Daoy (cell line): ENCODE measurements at regions not wholly inside any gene's neighbourhood (a gene's known extent, or its start where the extent isn't known, plus 50 kb on each side); places are given as distances from the start of the nearest gene placed in this dataset.

Experiments
- DNase-seq: peaks from one replicate; pipeline ENCODE4 v3.0.0-alpha.2; 2015; ENCODE audit warnings: low read depth

- no peak for DNase-seq
Observed at GRCh38 chr18:10009321-10010144, 95.7 kb downstream of the VAPA start.

- DNase-seq = peak; percentile 29
Observed at GRCh38 chr18:10010611-10011015, 96.8 kb downstream of the VAPA start.

GRCh38 chr18:10011061-10011460 lies 97.2 kb downstream of the VAPA start:
- DNase-seq = no peak

DNA sequence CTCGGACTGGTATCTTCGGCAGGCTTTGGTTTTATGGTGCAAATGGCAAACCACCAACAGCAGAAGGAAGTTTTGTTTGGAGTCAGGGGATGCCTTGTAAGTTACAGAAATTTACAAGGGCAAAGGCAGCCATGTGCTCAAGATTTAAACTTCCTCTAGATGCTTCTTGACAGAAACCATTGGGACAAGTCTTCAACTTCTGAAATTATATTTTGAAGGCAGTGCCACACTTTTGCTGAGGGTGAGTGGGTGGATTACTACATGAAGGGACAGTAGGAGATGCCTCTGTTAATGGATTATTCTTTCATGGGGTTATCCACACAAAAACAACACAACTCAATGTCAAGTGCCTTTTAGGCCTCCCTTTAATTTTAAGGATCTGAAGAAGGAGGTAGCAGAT lies 97.9 kb downstream of the VAPA start:
- DNase-seq = no peak

DNA sequence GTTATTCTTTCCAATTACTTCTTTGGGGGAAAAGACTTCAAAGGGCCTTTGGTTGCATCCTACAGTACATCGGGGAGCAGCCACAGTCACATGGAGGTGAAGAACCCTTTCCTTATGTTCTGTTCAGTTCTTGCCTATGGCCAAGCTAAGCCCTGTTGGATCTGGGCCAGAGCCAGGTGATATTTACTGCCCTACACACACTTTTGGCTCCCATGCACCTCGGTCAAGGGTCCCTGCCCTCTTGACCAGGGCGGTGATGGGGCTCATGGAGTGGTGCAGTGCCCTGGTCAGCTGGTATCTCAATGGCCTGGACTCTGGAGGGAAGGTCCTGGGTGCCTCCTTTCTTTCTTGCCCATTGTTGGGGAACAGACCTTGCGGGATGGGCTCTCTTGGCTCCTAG lies 98.7 kb downstream of the VAPA start:
- no peak for DNase-seq

- no peak for DNase-seq
Observed at GRCh38 chr18:10013621-10014543, 100.1 kb downstream of the VAPA start.

DNA sequence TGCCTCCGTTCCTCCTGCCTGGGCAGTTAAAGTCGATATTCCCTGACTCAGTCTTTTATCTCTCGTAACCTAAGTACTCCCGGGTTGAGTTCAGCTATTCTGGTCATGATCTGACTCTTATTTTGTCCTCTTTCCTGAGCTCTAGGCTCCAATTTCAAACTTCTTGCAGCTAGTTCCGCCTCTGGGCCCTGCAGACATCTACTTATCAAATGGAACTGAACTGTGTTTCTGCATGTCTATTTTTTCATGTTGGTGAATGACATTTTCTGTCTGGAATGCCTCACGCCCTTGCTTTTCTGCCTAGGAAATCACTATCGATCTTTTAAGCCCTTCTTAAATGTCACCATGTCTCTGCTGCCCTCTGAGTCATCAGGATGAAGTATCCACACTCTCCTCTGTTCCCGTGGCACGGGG lies 101.5 kb downstream of the VAPA start:
- DNase-seq = peak; percentile 14

DNA sequence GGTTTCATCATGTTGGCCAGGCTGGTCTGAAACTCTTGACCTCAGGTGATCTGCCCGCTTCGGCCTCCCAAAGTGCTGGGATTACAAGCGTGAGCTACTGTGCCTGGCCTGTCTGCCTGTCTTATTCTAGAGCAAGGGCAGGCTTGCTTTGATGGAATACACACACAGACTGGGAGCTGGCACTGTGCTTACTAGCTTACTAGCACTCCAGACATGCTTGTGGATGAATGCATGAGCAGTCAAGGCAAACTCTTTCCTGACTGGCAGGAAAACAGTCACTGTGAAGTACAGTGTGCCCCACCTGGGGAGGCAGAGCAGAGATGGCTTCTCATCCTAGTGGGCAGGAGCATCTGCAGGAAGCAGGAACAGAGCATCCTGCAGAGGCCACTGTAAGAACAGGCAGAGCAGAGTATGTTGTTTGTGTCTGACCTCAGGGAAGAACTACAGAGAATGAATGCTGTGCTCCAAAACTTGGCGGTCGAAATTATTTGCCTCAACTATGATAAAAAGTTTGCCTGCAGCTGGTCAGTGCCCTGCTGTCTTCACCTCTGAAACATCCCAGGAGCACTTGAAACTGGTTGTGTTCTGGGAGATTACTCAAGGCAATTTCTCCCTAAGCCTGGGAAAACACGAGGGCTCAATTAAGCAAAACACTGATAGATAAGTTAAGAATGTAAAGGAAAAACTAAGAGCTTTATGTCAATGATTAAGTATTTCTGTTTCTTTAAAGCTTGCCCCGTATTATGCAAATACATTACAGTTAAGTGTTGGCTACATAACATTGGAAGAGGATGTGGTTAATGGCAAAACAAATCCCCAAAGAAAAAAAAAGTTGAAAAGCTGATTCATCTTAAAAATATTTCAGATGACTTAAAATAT lies 102.4 kb downstream of the VAPA start:
- DNase-seq = peak; percentile 30

DNA sequence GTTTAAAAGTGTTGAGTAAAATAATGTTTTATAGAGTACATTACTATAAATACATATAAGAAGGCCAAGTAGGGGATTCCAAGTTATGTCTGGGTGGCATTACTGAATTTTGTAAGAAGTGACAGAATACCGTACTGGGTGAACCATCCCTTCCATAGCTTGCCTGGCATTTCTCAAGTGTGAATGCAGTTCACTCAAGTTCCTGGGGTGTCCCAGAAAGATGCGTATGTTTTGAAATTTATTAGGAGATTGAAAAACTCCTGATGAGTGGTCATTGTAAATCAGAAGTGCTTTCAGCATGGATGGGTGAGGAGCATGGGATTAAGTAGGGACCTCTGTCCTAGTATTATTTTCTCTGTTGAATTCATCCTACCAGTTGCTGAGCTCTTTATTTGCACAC lies 103.2 kb downstream of the VAPA start:
- DNase-seq = no peak

DNA sequence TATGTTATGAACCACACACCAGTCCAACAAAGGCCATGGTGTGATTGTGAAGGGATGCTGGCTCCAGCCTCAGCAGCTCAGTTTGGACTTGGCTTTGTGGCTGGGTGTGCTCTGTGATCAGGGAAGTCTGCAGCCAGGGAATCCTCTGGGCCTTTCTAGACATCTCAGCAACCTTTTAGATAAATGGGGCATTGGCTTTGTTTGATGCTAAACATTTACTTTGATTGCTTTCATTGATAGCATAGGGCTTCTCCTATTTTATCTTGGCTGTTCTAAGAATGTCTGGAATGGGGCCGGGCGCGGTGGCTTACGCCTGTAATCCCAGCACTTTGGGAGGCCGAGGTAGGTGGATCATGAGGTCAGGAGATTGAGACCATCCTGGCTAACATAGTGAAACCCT lies 104.5 kb downstream of the VAPA start:
- no peak for DNase-seq

GRCh38 chr18:10020171-10020570 lies 106.4 kb downstream of the VAPA start:
- no peak for DNase-seq

DNA sequence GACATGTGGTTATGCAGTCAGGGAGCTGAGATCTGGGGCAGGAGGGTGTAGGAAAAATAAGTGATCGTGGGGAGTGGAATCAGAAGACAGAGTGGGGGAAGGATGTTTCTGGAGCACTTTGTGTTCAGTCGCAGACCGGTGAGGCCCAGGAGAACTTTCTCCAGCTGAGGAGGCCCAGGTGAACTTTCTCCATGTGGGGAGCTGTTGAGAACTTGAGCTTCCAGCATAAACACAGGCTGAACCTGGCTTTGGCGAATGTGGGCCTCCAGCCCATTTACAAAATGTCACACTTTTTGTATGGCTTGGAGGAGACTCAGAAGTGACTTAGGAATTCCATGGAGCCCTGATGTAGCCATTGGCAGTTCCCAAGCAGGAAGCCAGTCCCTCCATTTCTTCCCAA lies 108.5 kb downstream of the VAPA start:
- DNase-seq = no peak

DNA sequence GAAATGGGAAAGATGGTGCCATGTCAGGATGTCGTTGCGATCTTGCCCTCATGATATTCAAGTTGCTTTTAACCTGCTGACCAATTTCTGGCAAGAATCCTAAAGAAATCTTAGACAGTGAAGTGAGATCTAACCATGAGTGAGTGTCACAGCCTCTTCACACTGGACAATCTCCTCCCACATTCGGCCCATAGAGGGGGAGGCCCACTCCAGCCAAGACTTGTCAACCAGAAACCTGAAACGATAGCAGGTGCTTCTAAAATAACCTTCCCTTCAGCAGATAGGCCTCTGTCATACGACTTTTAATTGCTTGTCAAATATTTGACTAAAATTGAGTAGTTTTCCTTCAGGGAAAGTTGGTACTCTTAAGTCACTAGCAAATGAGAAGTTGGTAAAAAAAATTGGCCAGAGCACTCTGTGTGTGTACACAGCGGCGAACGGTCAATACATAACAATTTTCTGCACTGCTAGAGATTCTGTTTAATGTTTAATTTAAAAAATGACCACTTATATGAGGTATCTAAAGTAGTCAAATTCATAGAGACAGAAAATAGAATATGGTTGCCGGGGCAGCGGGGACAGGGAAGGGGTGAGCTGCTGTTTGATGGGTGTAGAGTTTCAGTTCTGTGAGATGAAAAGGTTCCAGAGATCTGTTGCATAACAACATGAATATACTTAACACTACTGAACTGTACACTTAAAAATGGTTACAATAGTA lies 110.2 kb downstream of the VAPA start:
- DNase-seq = no peak

DNA sequence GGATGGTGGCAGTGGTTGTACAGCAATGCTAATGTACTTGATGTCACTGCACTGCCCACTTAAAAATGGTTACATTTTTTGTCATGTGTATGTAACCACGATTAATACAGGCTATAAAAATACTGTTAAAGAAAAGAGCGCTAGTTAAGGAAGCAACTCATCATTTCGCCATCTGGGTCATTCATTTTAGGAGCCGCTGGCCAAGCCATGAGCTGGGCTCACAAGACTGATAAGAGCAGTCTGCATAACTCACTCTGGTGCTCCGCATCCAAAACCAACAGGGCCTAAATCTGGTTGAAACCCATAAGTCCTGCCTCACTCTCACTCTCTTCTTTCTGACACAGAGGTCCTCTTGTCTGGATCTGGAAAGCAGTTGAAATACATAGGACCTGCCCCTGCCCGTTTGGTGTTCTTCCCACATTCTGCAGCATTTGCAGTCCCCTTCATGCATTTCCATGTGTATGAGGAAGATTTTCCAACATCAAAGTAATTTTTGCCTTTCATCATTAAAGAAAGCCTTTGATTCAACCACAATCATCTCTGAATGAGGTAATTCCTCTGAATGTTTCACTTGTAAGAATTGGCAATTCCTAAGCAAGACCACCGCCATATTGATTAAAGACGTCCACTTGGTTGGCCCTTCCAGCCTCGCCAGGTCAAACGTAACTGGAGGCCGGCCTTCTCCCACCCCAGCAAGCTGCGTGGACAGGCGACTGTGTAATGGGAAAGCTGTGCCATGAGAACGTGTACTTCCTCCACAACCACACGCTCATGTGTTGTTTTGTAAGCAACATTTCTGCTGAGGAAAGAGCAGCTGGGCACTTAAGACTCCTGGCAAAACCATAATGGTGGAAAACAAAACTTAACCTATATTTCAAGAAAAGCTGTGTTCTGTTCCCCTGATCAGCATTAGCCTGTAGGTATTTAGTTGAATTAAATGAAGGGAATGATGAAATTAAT lies 112.2 kb downstream of the VAPA start:
- DNase-seq = no peak

- DNase-seq = no peak
Observed at GRCh38 chr18:10027031-10027430, 113.2 kb downstream of the VAPA start.

- DNase-seq = no peak
Observed at GRCh38 chr18:10027461-10027860, 113.6 kb downstream of the VAPA start.

GRCh38 chr18:10029711-10030110 lies 115.9 kb downstream of the VAPA start:
- DNase-seq = no peak

GRCh38 chr18:10030816-10031541 lies 117.2 kb downstream of the VAPA start:
- no peak for DNase-seq

DNA sequence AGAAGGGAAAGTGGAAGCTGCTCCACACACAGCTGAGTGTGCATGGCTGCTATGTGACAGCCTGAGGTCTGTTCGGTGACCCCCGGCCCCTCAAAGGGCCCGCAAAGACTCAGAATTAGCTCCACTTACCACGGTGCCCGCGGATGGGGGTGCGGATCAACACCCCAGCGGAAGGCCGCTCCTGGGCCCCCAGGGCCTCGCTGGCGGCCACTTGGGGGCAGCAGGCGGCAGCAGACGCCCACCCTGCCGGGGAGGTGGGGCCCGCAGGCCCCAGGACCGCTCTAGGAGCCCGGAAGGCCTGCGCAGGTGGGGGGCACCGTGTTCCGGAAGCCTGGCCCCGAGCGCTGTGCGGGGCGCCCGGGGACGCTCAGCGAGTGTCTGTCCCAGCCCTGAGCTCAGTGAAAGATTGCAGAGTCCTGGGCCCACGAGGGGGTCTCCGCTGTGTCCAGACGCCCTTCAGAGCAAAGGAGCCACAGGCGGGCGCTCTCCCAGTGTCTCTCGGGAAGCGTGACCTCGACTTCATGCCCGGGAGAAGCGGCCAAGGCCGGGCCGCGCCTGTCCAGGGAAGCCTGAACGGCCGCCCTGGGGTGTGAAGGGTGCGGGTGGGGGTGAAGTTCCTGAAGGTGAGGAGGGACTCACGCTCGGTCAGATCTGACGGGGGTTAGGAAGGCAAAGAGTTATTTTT lies 118.7 kb downstream of the VAPA start:
- no peak for DNase-seq
